ENCODE measurements at regions not wholly inside any gene's neighbourhood (a gene's known extent, or its start where the extent isn't known, plus 50 kb on each side); places are given as distances from the start of the nearest gene placed in this dataset.

DNA sequence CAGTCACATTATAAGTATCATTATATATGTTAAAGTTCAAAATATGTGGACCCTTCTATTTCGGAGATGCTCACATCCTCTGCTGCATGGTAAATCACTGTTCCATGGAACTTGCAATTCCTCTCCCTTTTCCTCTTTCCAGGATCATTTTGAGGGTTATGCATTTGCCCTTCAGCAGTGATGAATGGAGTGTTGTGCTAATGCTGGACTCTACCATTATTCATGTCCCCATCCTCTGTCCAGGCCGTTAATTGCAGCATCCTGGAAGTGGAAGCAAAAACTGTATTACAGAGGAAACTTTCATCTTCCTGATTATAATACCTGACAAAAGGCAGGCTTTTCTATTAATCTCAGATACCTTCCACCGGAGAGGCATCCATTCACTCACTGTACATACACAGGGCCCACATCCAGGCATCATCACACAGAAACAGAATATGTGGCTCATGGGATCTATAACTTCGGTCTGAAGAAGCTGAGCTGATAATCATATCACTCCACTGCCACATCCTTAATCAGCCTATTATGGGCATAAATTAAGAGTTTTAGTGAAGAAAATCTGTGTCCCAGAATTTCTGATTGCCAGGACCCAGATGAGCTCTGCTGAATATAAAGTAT is 65.0 kb upstream of the ACO1 start:
- DNase-seq: no peak

DNA sequence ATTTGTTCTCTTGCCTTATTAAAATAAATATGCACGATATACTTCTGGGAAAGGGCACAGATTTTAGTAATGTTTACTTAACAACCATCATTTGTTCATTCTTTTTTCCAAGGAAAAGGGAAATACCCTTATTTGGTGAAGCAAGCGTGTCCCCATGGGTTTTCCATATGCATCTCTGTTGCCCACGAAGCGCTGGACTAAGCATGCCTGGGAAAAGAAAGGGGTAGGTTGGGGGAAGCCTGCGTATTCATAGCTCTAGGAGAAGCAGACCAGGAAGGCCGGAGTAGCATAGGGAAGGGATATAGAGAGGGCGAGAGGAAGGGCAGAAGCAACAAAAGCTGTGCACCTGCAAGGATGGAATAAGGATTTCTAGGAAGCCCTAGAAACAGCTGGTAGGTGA is 61.8 kb upstream of the ACO1 start:
- DNase-seq: no peak

DNA sequence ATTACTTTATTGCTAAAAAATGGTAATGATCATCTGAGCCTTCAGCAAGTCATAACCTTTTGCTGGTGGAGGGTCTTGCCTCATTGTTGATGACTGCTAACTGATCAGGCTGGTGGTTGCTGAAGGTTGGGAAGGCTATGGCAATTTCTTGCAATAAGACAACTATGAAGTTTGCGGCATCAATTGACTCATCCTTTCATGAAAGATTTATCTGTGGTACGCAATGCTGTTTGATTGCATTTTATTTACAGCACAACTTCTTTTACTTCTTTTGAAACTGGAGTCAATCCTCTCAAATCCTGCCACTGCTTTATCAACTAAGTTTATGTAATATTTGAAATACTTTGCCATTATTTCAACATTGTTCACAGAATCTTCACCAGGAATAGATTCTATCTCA is 58.3 kb upstream of the ACO1 start:
- no peak for DNase-seq

DNA sequence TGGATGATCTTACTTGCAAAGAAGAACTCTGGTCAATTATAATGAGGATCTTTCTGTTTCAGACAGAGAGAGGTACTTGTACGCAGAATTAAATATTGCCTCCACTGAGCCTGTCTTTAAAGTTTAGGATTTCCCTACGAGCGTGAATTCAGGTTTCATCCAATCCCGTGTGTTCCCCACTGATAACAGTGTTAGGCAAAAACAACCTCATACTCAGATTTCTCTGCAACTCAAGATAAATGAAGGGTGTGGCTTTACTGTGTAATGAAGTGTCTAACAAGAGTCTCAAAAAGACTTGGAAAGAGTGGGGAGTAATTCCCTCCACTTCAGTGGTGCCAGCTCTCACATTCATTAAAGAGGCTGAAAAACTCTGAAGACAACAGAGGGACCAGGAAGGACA is 53.2 kb upstream of the ACO1 start:
- no peak for DNase-seq

DNA sequence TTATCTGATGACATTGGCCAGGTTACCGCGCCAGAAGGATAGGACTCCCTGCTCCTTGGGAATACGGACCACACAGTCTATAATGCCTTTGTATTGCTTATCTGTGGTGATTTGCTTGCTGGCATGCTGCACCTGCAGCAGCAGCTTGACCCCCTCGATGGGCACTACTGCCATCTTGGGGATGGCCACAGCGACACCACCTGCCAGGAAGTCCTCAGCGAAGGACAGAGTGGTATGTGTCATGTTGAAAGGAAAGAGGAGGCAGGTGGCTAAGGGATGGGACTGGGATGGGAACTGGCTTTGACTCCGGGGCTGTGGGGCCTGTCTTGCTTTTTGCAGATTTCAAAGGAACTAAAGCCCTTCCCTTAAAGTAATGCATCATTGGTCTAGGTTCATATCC is 50.3 kb upstream of the ACO1 start:
- DNase-seq: no peak
